Amniotic stem cell (primary cell): ENCODE measurements at regions not wholly inside any gene's neighbourhood (a gene's known extent, or its start where the extent isn't known, plus 50 kb on each side); places are given as distances from the start of the nearest gene placed in this dataset.
"Not testable (repeated sequence)": the region's sequence is repeated elsewhere in the genome, so short reads cannot be mapped to it uniquely, and the experiment has no call there.

Source experiments
- DNase-seq: peaks from one replicate; lab custom pipeline; 2025; lab: John Stamatoyannopoulos, UW

DNA sequence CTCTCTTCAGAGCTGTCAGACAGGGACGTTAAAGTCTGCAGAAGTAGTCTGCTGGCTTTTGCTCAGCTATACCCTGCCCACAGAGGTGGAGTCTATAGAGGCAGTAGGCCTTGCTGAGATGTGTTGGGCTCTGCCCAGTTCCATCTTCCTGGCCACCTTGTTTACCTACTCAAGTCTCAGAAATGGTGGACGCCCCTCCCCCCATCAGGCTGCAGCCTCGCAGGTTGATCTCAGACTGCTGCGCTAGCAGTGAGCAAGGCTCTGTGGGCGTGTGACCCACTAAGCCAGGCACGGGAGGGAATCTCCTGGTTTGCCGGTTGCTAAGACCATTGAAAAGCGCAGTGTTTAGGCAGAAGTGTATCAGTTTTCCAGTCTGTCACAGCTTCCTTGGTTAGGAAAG is 305.0 kb downstream of the BCKDHB start:
- DNase-seq: no peak

DNA sequence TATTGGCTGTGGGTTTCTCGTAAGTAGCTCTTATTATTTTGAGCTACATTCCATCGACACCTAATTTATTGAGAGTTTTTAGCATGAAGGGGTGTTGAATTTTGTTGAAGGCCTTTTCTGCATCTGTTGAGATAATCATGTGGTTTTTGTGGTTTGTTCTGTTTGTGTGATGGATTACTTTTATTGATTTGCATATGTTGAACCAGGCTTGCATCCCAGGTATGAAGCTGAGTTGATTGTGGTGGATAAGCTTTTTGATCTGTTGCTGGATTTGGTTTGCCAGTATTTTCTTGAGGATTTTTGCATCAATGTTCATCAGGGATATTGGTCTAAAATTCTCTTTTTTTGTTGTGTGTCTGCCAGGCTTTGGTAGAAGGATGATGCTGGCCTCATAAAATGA is 301.5 kb downstream of the BCKDHB start:
- DNase-seq: not testable (repeated sequence)

DNA sequence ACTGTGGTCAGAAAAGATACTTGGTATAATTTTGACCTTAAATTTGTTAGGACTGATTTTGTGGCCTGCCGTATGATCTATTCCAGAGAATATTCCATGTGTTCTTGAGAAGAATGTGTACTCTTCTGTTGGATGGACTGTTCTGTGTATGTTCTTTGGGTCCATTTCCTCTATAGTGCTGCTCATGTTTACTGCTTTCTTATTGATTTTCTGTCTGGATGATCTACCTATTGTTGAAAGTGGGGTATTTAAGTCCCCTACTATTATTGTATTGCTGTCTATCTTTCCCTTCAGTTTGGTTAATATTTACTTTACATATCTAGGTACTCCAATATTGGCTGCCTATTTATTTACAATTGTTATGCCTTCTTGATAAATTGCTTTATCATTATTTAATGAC is 298.4 kb downstream of the BCKDHB start:
- DNase-seq: no peak

DNA sequence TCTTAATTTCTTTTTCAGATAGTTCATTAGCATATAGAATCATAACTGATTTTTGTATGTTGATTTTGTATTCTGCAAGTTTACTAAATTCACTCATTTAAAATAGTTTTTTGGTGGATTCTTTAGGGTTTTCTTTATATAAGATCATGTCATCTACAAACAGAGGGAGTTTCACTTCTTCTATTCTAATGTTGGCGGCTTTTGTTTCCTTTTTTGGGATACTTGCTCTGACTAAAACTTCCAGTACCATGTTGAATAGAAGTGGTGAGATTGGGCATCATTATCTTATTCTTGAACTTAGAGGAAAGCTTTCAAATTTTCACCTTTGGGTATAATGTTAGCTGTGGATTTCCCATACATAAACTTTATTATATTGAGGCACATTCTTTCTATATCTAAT is 296.9 kb downstream of the BCKDHB start:
- DNase-seq: no peak

DNA sequence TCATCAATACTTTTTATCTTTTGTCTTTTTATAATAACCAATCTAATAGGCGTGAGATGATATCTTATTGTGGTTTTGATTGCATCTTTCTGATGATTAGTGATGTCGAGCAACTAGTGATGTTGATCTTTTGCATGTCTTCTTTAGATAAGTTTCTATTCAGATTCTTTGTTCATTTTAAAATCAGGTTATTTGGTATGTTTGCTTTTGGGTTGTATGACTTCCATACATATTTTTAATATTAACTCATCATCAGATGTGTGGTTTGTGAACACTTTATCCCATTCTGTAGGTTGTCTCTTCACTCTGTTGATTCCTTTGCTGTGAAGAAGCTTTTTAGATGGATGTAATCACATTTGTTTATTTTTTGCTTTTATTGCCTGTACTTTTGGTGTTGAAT is 295.8 kb downstream of the BCKDHB start:
- no peak for DNase-seq
